NT2/D1 (cell line): ENCODE measurements at regions not wholly inside any gene's neighbourhood (a gene's known extent, or its start where the extent isn't known, plus 50 kb on each side); places are given as distances from the start of the nearest gene placed in this dataset.

Source experiments
- YY1 ChIP-seq: IDR thresholded peaks from 2 replicates; pipeline ENCODE4 v1.6.1; 2011; ENCODE audit not compliant: insufficient read length, insufficient read depth
- ZNF274 ChIP-seq: IDR thresholded peaks from 2 replicates; pipeline ENCODE4 v1.6.1; 2011; ENCODE audit warnings: mild to moderate bottlenecking, low read depth, low read length

DNA sequence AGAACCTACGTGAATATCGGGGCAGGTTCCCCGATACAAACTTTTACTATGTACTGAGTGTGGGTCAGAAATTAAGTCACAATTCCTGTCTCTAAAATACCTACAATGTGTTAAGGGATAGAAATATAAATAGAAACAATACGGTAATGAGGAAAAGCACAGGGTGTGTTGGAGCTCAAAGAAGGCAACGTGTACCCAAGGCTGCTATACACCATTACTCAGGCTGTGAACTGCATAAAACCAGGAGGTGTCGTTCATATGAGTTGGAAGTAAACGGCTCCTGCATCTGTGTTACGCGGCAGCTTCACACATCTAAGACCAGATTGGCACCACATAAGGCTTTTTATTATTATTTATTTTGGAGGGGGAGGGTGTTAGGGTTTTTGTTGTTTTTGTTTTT, 50.1 kb upstream of the TRPM3 start:
- TF ChIP-seq YY1 (no peak), ZNF274 (no peak)
